K562 (cell line): ENCODE measurements at regions not wholly inside any gene's neighbourhood (a gene's known extent, or its start where the extent isn't known, plus 50 kb on each side); places are given as distances from the start of the nearest gene placed in this dataset.

Source experiments
- ATAC-seq: fragments of 200-7000 bp; cut with Tn5 transposase; 3 replicates; pipeline ENCODE4 v1.9.1; 2020; ENCODE audit warnings: moderate library complexity
- BruUV-seq: library from RNA; stranded (reverse); fragments of 400-500 nt; replicated peaks from 2 replicates; lab custom pipeline; 2021; lab: Mats Ljungman, UMichigan
- CTCF ChIA-PET: fragments of 300-600 bp; formaldehyde crosslinking; extraction: SDS; loops from one replicate; lab custom pipeline; 2021; ENCODE audit warnings: low intra/inter-chr PET ratio; lab: Yijun Ruan, JAX
- POLR2A ChIA-PET: fragments of 300-600, 350-650 bp; sonication (Branson Sonifier 250); formaldehyde crosslinking; extraction: SDS; loops from one replicate; lab custom pipeline; 2021; ENCODE audit warnings: antibody characterized with exemption, inconsistent platforms; lab: Yijun Ruan, JAX
- DNase-seq, 4 experiments: peaks; one replicate each; pipeline versions ENCODE4 v3.0.0 to v3.0.0-alpha.2; 2011 to 2018; ENCODE audit warnings: low spot score in 3 of 4, mixed read lengths in 3 of 4; ENCODE audit errors: extremely low read depth in 1 of 4
- FAIRE-seq: peaks from 2 replicates; lab custom pipeline; 2011; peaks lifted over from hg19 to GRCh38; lab: Jason Lieb, UNC
- H2AFZ ChIP-seq: 2 replicates; pipeline ENCODE4 v1.6.0; 2011; ENCODE audit warnings: low read depth, low read length, control low read depth, inconsistent platforms
- H3K27ac ChIP-seq: fragments of 200-600 bp; 3 replicates; pipeline ENCODE4 v1.8.0; 2011; ENCODE audit warnings: low read depth, mild to moderate bottlenecking, control low read depth, inconsistent platforms, low read length, moderate library complexity, mixed read lengths; ENCODE audit errors: extremely low read depth
- H3K27me3 ChIP-seq, 2 experiments: fragments of 300-600 bp in 1 of 2; 2 replicates in 1 of 2; 3 replicates in 1 of 2; pipeline versions ENCODE4 v1.6.0 to v1.8.0; 2011; ENCODE audit warnings: inconsistent platforms in 2 of 2, low read length in 2 of 2, mild to moderate bottlenecking in 1 of 2, mixed read lengths in 1 of 2, moderate library complexity in 1 of 2; ENCODE audit not compliant: control insufficient read depth in 2 of 2, insufficient read depth in 2 of 2
- H3K36me3 ChIP-seq: fragments of 300-600 bp; 3 replicates; pipeline ENCODE4 v1.8.0; 2011; ENCODE audit warnings: mild to moderate bottlenecking, low read length, inconsistent platforms; ENCODE audit not compliant: control insufficient read depth, insufficient read depth
- H3K4me1 ChIP-seq, 2 experiments: fragments of 200-600 bp in 1 of 2; replicated peaks in 1 of 2; 2 replicates in 1 of 2; 3 replicates in 1 of 2; pipeline versions ENCODE4 v1.5.1 to v1.8.0; 2011; ENCODE audit warnings: inconsistent platforms in 2 of 2, low read length in 2 of 2, mild to moderate bottlenecking in 1 of 2, mixed read lengths in 1 of 2, moderate library complexity in 1 of 2; ENCODE audit not compliant: control insufficient read depth in 2 of 2, insufficient read depth in 2 of 2
- H3K4me2 ChIP-seq: 2 replicates; pipeline ENCODE4 v1.6.1; 2011; ENCODE audit warnings: low read length, control low read depth, inconsistent platforms, mixed read lengths; ENCODE audit not compliant: insufficient read depth
- H3K4me3 ChIP-seq: fragments of 200-600 bp; sonication (generic), shearing (Covaris generic); 2 replicates; pipeline ENCODE4 v1.5.1; 2016; ENCODE audit warnings: control low read depth, inconsistent platforms
- H3K79me2 ChIP-seq: fragments of 200-600 bp; 3 replicates; pipeline ENCODE4 v1.8.0; 2011; ENCODE audit warnings: low read length, inconsistent platforms; ENCODE audit not compliant: control insufficient read depth, insufficient read depth
- H3K9ac ChIP-seq, 2 experiments: 2 replicates each; pipeline versions ENCODE4 v1.6.0 to v1.6.1; 2011; ENCODE audit warnings: low read depth in 2 of 2, low read length in 2 of 2, control low read depth in 1 of 2, inconsistent platforms in 1 of 2, mild to moderate bottlenecking in 1 of 2, mixed read lengths in 1 of 2; ENCODE audit not compliant: insufficient read depth in 1 of 2
- H3K9me1 ChIP-seq: one replicate; pipeline ENCODE4 v1.6.0; 2011; ENCODE audit warnings: inconsistent platforms, mild to moderate bottlenecking, low read length, moderate library complexity; ENCODE audit not compliant: control insufficient read depth, insufficient read depth
- H3K9me3 ChIP-seq: replicated peaks from 2 replicates; pipeline ENCODE4 v1.5.1; 2011; ENCODE audit warnings: low read depth, low read length, inconsistent platforms; ENCODE audit not compliant: control insufficient read depth, insufficient read depth
- H4K20me1 ChIP-seq: replicated peaks from 2 replicates; pipeline ENCODE4 v1.6.1; 2011; ENCODE audit warnings: low read length, inconsistent platforms, mixed read lengths; ENCODE audit not compliant: control insufficient read depth, insufficient read depth
- CUX1 ChIP-seq: fragments of 200-800 bp; sonication (Bioruptor generic); IDR thresholded peaks from 2 replicates; pipeline ENCODE4 v1.6.1; 2016; ENCODE audit warnings: missing genetic modification characterization, missing compliant biosample characterization
- KAT7 ChIP-seq: sonication (generic); formaldehyde crosslinking; IDR thresholded peaks from 2 replicates; pipeline ENCODE4 v1.8.0; 2022; ENCODE audit warnings: missing genetic modification reagents, mild to moderate bottlenecking, borderline replicate concordance
- RFX5 ChIP-seq: IDR thresholded peaks from 2 replicates; pipeline ENCODE4 v1.6.1; 2011; ENCODE audit warnings: low read depth, mild to moderate bottlenecking, improper control_type of control experiment, low read length
- TFAP4 ChIP-seq: sonication (generic); formaldehyde crosslinking; IDR thresholded peaks from 2 replicates; pipeline ENCODE4 v1.8.0; 2022; ENCODE audit warnings: missing genetic modification reagents, mild to moderate bottlenecking, moderate library complexity, borderline replicate concordance
- U2AF2 ChIP-seq: fragments of 200-400 bp; formaldehyde crosslinking; optimal IDR thresholded peaks from 2 replicates; pipeline ENCODE3; 2017; ENCODE audit warnings: low read depth, mild to moderate bottlenecking, low read length
- ZNF318 ChIP-seq, 2 experiments: fragments of 450-650 bp; IDR thresholded peaks; 2 replicates each; pipeline ENCODE4 v1.6.1; 2016; ENCODE audit warnings: mild to moderate bottlenecking in 2 of 2, borderline replicate concordance in 1 of 2, low read depth in 1 of 2, moderate library complexity in 1 of 2
- WGBS: fragments of 100-300 bp; shearing (Covaris generic); methylation state at CpG from one replicate; pipeline ENCODE4 v1.1.6; 2016; ENCODE audit warnings: low coverage, mixed read lengths; ENCODE audit not compliant: insufficient coverage; ENCODE audit errors: missing lambda C conversion rate; 5-methylcytosine and 5-hydroxymethylcytosine counted together
- in situ Hi-C: fragments of 300-500 bp; cut with MboI; formaldehyde crosslinking; loops from 4 replicates; pipeline ENCODE4 v1.15.0; 2018; ENCODE audit warnings: inconsistent platforms, mixed read lengths
- intact Hi-C: fragments of 100-400 bp; cut with micrococcal nuclease; formaldehyde crosslinking; loops from 2 replicates; pipeline ENCODE4 v1.14.2; 2022

GRCh38 chr10:121024905-121025584 is 173.9 kb downstream of the WDR11 start:
- H3K27ac ChIP-seq: no peak overlapping the region
- CTCF ChIA-PET: no interaction called here
- no peak overlapping the region for H3K4me2 ChIP-seq
- H3K4me1 ChIP-seq: no peaks in the 10 kb centered on the region
- in situ Hi-C loops: no loop called here
- ATAC-seq (no peak), DNase-seq (no peak), FAIRE-seq (no peak)
- WGBS: 0% methylated on average over 7 of the region's 8 CpGs
- no peaks in the 10 kb centered on the region for H3K27me3 ChIP-seq
- no peak overlapping the region for H3K4me3 ChIP-seq
- H3K36me3 ChIP-seq: no peaks in the 10 kb centered on the region
- no peaks in the 10 kb centered on the region for H4K20me1 ChIP-seq
- POLR2A ChIA-PET: interaction anchor here (0.7 kb wide), 1 partner anchor 29 kb away, joined by 3 read pairs; no protein-coding TSS in a partner anchor
- BruUV-seq: no TSS peak
- H3K9me1 ChIP-seq: no peaks in the 10 kb centered on the region
- no peak overlapping the region for H2AFZ ChIP-seq
- no peaks in the 10 kb centered on the region for H3K79me2 ChIP-seq
- H3K9ac ChIP-seq: no peak overlapping the region
- no peaks in the 10 kb centered on the region for H3K9me3 ChIP-seq
- intact Hi-C loops: no loop called here
- TF ChIP-seq RFX5 (no peak), TFAP4 (CRISPR knock-in tag) (no peak), U2AF2 (no peak), KAT7 (CRISPR knock-in tag) (no peak), ZNF318 (IDR thresholded peaks at IDR 0.05; ENCODE audit: borderline replicate concordance in 1 of 2, low read depth in 1 of 2) (no peak), CUX1 (CRISPR knock-in tag) (no peak)
